ENCODE measurements at regions not wholly inside any gene's neighbourhood (a gene's known extent, or its start where the extent isn't known, plus 50 kb on each side); places are given as distances from the start of the nearest gene placed in this dataset.
"Not testable (repeated sequence)": the region's sequence is repeated elsewhere in the genome, so short reads cannot be mapped to it uniquely, and the experiment has no call there.

DNA sequence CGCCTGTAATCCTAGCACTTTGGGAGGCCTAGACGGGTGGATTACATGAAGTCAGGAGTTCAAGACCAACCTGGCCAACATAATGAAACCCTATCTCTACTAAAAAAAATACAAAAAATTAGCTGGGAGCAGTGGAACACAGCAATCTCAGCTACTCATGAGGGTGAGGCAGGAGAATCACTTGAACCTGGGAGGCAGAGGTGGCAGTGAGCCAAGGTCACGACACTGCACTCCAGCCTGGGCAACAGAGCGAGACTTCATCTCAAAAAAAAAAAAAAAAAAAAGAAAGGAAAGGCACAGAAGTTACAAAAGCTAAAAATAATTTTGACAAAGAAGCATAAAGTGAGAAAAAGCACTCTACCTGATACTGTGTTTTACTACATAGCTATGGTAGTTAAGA lies 618.1 kb downstream of the PDHA2 start:
- not testable (repeated sequence) for DNase-seq

DNA sequence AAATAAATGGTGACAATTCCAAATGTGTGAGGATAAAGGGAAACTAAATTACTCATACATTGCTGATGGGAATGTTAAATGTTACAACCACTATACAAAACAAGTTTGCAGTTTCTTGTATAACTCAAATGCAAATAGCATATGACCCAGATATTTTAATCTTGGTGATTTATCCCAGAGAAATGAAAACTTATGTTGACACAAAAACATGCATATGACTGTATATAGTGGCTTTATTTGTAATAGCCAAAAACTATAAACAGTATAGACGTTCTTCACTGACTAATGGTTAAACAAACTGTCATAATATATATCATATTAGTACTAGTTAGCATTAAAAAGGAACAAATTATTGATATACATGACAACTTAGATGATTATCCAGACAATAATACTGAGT lies 619.2 kb downstream of the PDHA2 start:
- no peak for DNase-seq

DNA sequence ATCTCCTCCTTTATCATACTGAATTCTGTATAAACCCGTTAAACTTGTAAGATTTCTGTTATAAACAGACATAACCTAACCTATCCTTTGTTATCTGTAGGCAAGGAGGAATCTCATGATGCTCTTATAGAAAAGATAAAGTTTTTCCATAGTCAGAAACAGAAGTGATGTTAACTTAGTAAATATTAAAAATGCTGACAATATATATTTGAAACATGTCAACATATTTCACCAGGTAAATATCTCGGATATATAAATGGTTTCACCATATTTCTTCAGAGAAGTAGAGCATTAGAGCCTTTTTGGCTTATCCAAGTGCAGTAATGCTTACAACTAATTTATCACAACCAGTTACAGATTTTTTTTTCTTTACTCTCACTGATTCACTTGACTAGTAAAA lies 625.9 kb downstream of the PDHA2 start:
- no peak for DNase-seq

DNA sequence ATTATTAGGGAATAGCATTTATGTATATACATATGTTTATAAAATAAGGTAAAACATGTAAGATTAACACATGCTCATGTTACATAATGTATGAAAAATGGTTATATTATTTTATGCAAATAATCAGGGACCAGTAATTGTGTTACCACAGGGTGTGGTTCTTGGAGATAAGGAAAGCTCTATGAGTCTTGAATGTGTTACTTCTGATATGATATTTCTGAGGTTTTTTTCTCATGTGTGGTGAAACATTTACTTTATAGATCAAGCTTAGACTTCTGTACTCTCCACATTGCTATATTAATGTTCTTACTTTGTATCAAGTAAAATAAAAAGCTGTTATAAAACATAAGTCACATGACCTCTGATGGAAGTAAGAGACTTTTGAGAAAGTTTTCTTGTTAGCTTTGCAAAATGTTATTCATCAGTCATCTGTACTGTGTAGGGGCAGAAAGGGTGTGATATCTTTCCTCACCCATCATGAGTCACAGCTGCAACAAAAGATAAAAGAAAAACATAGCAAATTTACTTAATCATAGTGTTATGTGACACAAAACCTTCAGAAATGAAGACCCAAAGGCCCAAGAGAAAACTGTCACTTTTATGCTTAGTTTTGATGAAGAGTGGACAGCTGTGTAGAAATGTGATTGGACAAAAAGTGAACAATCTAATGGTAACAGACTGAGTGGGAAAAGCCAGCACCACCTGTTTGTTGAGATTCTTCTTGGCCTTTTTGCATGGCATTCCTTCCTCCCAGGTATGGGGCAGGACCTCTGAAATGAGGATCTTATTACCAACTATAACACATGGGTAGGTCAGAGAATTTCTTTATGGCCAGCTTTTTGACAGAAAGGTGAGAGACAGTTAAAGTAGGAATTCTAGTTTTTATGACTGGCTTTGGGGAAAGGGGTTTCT lies 632.3 kb downstream of the PDHA2 start:
- DNase-seq: no peak

DNA sequence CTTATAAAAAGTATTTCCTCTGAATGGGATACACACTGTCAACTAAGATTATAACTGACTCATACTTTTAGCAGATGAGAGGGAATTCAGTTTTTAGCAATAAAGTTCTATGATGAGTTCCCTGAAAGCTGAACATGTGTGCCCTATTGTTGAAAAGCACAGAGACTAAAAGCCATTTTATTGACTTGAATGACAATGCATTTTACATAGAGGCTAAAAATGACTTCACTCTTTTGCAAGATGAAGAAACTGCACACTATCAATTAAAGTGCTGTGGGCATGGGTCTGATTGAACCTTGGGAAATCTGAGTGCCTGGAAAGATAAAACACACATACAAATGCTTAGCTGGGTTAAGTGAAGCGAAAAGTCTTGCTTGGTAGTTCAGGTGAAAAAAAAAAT lies 633.4 kb downstream of the PDHA2 start:
- DNase-seq: no peak

DNA sequence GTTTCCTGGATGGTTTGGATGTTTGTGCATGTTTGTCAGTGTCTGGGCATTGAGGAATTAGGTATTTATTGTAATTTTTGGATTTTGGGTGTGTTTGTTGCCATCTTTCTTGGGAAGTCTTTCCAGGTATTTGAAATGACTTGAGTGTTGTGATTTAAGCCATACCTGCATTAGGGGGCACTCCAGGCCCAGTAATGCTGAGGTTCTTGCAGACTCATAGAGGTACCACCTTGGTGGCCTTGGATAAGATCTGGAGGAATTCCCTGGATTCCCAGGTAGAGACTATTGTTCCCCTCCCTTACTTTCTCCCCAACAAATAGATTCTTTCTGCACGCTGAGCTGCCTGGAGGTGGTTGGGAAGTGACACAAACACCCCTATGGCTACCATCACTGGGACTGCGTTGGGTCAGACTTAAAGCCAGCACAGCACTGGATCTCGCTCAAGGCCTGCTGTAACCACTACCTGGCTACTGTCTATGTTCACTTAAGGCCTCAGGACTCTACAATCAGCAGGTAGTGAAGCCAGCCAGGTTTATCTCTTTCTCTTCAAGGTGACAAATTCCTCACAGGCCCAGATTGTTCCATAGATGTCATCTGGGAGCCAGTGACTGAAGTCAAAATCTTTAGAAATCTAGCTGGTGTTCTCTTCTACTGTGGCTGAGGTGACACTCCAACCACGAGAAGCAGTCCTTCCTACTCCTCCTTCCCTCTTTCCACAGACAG lies 643.6 kb downstream of the PDHA2 start:
- no peak for DNase-seq

GRCh38 chr4:96486563-96486962 lies 646.7 kb downstream of the PDHA2 start:
- no peak for DNase-seq

DNA sequence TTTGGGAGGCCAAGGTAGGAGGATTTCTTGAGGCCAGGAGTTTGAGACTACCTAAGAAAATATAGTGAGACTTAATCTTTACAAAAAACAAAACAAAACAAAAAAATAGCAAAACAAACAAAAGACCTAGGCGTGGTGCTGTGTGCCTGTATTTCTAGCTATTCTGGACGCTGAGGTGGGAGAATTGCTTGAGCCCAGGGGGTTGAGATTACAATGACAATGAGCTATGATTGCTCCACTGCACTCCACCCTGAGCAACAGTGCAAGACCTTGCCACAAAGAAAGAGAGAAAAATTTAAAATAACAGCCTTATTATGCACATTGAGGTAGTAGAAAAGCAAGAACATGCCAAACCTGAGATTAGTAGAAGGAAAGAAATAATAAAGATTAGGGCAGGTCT lies 657.7 kb downstream of the PDHA2 start:
- DNase-seq: no peak

- DNase-seq: no peak
These were observed 664.5 kb downstream of the PDHA2 start for GRCh38 chr4:96504386-96504785.

DNA sequence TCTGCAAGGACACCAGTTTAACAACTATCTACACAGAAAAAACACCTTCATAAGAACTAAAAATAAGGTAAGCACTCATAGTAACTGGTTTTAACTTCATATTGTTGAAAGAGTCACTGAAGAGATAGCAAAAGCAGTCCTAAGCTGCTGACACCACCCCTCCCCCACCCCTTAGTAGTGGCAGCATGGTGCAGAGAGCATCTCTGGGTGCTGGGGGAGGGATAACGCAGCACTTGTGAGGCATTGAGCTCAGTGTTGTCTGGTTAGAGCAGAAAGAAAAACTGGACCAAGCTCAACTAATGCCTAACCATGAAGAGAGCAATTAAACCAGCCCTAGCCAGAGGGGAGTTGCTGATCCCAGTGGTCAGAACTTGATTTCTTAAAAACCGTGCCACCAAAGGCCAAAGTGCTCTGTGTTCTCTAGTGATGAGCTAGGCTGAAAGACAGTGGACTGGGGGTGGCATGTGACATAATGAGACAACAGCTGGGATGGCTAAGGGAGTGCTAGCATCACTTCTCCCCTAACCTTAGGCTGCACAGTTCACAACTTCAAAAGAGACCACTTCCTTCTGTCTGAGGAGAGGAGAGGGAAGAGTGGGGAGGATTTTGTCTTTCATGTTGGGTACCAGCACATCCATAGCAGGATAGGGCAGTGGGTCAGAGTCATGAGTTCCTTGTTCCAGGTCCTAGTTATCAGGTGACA lies 669.3 kb downstream of the PDHA2 start:
- no peak for DNase-seq

DNA sequence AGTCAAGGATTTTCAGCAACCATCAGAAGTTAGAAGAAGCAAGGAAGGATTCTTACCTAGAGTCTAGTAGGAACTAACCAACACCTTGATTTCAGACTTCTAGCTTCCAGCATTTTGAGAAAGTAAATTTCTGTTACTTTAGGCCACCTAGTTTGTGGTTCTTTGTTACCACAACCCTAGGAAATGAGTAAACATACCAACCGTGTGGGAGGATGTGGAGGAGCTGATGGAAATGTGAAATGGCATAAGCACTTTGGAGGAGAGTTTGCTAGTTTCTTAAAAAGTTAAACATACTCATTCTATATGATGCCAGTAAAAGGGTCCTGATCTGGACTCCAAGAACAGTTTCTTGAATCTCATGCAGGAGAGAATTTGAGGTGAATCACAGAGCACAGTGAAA lies 679.4 kb downstream of the PDHA2 start:
- no peak for DNase-seq

- no peak for DNase-seq
These were observed 681.2 kb downstream of the PDHA2 start for GRCh38 chr4:96521046-96521536.

DNA sequence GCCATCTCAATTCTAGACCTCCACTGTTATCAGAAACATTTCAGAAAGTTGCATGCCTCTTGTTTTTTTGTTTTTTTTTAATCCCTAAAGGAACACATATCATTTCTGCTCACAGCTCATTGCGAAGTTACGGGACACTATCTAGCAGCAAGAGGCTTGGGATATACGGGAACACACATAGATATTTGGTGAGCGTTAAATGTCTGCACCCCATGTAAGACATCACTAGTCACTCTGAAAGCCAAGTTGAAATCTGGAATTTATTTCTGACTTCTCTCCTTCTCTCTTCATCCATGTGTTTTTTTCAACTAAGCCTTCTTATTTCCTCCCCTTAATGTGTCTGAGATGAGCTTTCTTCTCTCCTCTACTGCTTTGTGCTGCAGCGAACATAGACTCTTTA lies 683.7 kb downstream of the PDHA2 start:
- no peak for DNase-seq

- no peak for DNase-seq
These were observed 684.5 kb downstream of the PDHA2 start for GRCh38 chr4:96524311-96524875.

DNA sequence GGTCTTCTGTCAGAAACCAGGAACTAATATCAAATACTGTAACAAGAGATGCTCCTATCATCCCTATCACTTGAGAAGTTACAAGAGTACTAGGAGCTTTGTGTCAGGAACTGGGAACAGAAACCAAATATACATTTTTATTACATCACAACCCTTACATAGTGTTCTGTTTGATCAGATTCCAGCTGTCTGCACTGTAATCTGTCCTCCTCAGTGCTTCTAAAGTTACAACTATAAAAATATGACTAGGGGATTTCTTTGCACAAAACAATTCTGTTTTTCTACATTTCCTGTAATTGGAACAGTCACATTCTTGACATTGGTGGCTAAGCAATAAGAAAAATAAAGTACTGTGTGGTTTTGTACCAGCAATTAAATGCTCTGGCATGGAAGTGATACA lies 686.0 kb downstream of the PDHA2 start:
- no peak for DNase-seq

DNA sequence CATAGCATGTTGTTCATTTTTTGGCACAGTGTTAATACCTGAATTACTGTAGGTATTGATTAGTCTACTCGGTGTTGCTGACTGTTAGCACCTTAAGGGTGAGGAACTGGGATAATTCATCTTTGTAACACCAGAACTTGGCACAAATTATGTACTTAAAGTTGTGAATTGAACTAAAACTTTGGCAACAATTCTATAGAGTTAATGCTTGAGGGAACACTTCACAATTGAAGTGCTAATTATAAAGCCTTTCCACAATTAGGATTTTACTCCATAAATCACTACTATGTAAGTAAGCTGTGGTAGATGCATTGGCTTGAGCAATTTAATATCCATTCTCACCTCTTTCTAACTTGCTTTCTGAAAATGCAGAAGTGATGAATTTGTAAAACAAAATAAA lies 686.7 kb downstream of the PDHA2 start:
- no peak for DNase-seq

DNA sequence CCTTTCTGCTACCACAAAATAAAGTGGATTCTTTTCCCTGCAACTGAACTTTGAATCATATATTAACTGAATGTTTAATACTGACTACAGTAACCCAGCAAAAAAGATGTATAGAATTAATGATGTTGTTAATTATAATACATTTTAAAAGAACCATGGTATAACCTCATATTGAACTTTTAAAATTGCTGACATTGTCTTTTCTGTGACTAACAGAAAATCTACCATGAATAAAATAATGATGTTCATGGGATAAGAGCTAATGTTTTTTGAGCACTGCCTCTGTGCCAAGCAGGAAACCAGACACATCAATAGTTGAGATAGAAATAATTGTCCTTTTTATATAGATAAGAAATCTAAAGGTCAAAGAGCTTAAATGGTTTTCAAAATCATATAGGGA lies 691.9 kb downstream of the PDHA2 start:
- no peak for DNase-seq

GRCh38 chr4:96543346-96543745 lies 703.5 kb downstream of the PDHA2 start:
- no peak for DNase-seq

DNA sequence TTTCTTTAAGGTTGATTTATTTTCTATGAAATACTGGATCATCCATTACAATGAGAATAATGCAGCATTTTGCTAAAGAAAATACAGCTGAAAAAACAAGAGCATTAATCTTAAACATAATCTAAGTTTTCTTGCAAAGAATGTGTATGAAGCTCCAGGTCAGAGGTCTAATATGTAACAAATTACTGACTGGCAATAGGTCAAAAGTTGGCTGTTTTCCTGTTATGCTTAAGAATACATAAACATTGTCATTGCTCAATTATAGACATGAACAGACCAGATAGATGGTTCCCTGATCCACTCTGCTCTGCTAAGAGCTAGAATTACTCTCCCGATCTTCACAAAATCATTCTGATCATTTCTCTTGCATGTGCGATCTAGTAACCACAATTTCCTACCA lies 718.6 kb downstream of the PDHA2 start:
- no peak for DNase-seq

DNA sequence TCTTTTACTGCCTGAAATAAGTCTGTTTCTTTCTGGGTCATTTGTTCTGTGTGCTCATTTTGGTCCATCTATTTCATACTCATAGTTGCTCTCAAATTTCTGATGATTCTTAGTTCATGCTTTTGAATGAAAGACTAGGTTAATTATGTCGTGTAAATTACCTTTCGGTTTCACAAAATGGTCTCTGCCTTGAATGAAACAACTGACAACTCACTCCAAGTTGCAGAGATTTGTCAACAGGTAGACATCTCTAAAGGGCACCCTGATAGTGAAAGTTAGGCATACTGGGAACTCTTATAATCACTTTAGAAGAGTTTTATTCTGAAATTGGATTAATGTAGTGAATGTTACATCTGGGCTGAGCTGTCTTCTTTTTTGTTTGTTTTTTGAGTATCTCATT lies 726.9 kb downstream of the PDHA2 start:
- no peak for DNase-seq

DNA sequence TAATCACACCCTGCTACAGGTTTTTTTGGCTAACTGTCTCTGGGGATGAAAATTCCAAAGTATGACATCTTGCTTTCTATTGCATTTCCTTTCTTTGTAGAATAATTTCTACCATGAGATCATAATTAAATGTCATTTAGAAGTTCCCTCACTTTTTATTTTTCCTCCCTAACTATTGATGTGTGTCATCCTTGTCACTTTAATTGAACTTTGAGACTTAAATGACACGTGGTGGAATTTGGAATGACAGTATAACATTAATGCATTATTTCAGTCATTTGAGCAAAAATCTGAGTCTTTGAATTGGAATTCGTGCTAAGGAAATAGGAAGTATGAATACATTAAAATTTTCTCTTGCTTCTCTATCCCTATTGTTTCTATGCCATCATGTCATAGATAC lies 745.4 kb downstream of the PDHA2 start:
- no peak for DNase-seq

DNA sequence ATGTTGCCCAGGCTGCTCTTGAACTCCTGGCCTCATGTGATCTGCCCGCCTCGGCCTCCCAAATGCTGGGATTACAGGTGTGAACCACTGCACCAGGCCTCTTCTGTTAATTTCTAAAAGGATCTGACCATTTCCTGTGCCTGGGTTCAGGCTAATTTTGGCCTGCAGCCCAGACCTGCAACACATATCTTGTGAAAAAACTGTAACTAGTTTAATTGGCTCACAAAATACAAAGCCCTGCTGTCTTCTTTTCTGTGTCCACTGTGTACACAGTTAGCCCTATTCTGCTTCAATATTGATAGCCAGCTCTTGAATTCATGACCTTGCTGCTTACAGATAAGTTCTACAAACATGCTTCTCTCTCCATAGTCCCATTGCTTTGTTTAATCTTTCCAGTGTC lies 753.5 kb downstream of the PDHA2 start:
- no peak for DNase-seq

GRCh38 chr4:96598465-96598864 lies 758.6 kb downstream of the PDHA2 start:
- no peak for DNase-seq
